ENCODE measurements at regions not wholly inside any gene's neighbourhood (a gene's known extent, or its start where the extent isn't known, plus 50 kb on each side); places are given as distances from the start of the nearest gene placed in this dataset.

DNA sequence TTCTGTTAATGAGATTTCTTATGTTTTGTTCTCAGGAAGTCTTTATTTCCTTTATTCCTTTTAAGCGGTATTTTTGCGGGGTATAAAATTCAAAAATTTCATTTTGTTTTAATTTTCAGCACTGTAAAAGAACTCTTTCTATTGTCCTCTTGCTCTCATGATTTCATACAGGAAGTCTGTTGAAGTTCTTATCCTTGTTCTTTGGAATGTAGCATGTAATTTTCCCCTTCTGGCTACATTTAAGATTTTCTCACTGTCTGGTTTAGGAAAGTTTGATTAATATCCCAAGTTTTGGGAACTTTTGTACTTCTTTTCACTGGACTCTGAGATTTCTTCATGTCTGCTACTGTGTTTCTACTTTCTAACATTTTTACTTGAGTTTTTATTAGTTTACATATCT lies 581.4 kb upstream of the GJE1 start:
- POLR2A ChIA-PET, result no interaction called here
- TF ChIP-seq, protein P1, sequence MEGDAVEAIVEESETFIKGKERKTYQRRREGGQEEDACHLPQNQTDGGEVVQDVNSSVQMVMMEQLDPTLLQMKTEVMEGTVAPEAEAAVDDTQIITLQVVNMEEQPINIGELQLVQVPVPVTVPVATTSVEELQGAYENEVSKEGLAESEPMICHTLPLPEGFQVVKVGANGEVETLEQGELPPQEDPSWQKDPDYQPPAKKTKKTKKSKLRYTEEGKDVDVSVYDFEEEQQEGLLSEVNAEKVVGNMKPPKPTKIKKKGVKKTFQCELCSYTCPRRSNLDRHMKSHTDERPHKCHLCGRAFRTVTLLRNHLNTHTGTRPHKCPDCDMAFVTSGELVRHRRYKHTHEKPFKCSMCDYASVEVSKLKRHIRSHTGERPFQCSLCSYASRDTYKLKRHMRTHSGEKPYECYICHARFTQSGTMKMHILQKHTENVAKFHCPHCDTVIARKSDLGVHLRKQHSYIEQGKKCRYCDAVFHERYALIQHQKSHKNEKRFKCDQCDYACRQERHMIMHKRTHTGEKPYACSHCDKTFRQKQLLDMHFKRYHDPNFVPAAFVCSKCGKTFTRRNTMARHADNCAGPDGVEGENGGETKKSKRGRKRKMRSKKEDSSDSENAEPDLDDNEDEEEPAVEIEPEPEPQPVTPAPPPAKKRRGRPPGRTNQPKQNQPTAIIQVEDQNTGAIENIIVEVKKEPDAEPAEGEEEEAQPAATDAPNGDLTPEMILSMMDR (IDR thresholded peaks at IDR 0.05), result no peak
- Mint-ChIP-seq H3K36me3 (ENCODE audit: low read depth) (no peaks in the 10 kb centered on the region), H3K9me3 (peaks cover 13% of the 10 kb centered on the region), H3K4me3 (no peak overlapping the region), H3K4me1 (peaks cover 17% of the 10 kb centered on the region), H3K27ac (no peak overlapping the region), H3K27me3 (no peaks in the 10 kb centered on the region)
- CTCF ChIA-PET, result no interaction called here
- DNase-seq, result no peak
- no peak for ATAC-seq (ENCODE audit: low read depth)
- intact Hi-C loops (cut with micrococcal nuclease), result no loop called here

GRCh38 chr6:141550471-141550870 lies 582.3 kb upstream of the GJE1 start:
- Mint-ChIP-seq H3K36me3 (ENCODE audit: low read depth) (no peaks in the 10 kb centered on the region), H3K9me3 (peaks cover 13% of the 10 kb centered on the region), H3K27ac (no peak overlapping the region), H3K27me3 (no peaks in the 10 kb centered on the region), H3K4me1 (peaks cover 17% of the 10 kb centered on the region), H3K4me3 (no peak overlapping the region)
- intact Hi-C loops (cut with micrococcal nuclease), result no loop called here
- DNase-seq (no peak), ATAC-seq (ENCODE audit: low read depth) (no peak)
- POLR2A ChIA-PET, result no interaction called here
- CTCF ChIA-PET, result no interaction called here
- TF ChIP-seq, protein P1 (IDR thresholded peaks at IDR 0.05), result no peak

- peaks cover 13% of the 10 kb centered on the region for H3K9me3 Mint-ChIP-seq
- intact Hi-C loops (cut with micrococcal nuclease), result no loop called here
- no peaks in the 10 kb centered on the region for H3K36me3 Mint-ChIP-seq (ENCODE audit: low read depth)
- peaks cover 11% of the 10 kb centered on the region for H3K4me1 Mint-ChIP-seq
- ChIA-PET POLR2A (no interaction called here), CTCF (interaction anchor here (1.0 kb wide), 1 partner anchor 12 kb away, joined by 3 read pairs; no protein-coding TSS in a partner anchor)
- no peak overlapping the region for H3K4me3 Mint-ChIP-seq
- no peaks in the 10 kb centered on the region for H3K27me3 Mint-ChIP-seq
- DNase-seq (no peak), ATAC-seq (ENCODE audit: low read depth) (no peak)
- no peak overlapping the region for H3K27ac Mint-ChIP-seq
- TF ChIP-seq, protein P1 (IDR thresholded peaks at IDR 0.05), result no peak
Measured at GRCh38 chr6:141548966-141549365, 583.8 kb upstream of the GJE1 start.

DNA sequence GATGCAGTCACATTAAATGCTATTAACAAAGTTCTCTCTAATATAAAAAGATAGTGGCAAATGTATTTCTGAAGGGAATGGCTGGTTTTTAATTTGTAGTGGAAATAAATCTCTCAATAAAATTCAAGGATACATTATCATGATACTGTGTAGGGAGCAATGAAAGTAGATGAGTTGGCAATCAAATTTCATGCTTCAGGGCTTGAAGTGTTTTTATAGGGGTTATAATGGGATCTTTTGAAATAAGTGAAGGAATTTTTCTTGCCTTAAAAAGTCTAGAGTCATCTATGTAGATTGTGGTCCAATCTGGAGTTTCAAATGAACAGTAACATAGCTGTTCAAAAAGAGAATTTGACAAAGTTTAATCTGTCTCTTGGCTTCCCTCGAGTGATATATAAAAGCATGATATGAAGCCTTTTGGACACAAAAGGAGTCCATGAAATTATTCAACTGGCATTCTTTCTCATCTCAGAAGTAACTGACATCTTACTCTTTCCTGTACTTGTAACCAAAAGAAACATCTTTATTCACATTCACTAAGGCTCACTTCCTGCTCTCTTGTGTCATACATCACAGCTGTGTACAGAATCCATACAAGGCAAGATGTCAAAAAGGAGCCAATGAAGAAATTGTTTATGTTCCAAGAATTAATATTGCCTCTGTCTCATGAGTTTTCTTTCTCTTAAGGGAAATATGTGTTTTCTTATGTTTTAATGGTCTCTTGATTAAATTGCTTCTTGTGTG lies 591.0 kb upstream of the GJE1 start:
- Mint-ChIP-seq H3K4me1 (no peaks in the 10 kb centered on the region), H3K27me3 (no peaks in the 10 kb centered on the region), H3K4me3 (no peak overlapping the region), H3K27ac (no peak overlapping the region), H3K36me3 (ENCODE audit: low read depth) (no peaks in the 10 kb centered on the region), H3K9me3 (no peaks in the 10 kb centered on the region)
- DNase-seq (no peak), ATAC-seq (ENCODE audit: low read depth) (no peak)
- POLR2A ChIA-PET, result no interaction called here
- TF ChIP-seq, protein P1 (IDR thresholded peaks at IDR 0.05), result no peak
- CTCF ChIA-PET, result no interaction called here
- intact Hi-C loops (cut with micrococcal nuclease), result no loop called here

DNA sequence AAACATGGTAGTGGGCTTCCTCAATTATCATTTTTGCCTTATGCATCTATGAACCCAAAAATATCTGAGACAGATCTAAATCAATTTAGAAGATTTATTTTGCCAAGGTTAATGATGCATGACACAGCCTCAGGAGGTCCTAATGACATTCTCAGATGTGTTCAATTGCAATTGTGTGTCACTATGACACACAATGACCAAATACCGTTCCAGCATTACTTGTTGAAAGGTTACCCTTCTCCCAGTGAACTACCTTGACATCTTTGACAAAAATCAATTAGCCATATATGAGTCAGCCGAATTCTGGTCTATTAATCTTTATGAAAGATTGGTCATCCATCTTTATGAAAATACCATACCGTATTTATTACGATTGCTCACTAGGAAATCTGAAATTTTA lies 592.5 kb upstream of the GJE1 start:
- intact Hi-C loops (cut with micrococcal nuclease), result no loop called here
- Mint-ChIP-seq H3K4me3 (no peak overlapping the region), H3K27me3 (no peaks in the 10 kb centered on the region), H3K27ac (no peak overlapping the region), H3K9me3 (no peaks in the 10 kb centered on the region), H3K36me3 (ENCODE audit: low read depth) (no peaks in the 10 kb centered on the region), H3K4me1 (no peaks in the 10 kb centered on the region)
- DNase-seq (no peak), ATAC-seq (ENCODE audit: low read depth) (no peak)
- CTCF ChIA-PET, result no interaction called here
- TF ChIP-seq, protein P1 (IDR thresholded peaks at IDR 0.05), result no peak
- POLR2A ChIA-PET, result no interaction called here
